ENCODE measurements at regions not wholly inside any gene's neighbourhood (a gene's known extent, or its start where the extent isn't known, plus 50 kb on each side); places are given as distances from the start of the nearest gene placed in this dataset.

GRCh38 chr14:101030586-101030985 is 127.1 kb upstream of the RTL1 start:
- H3K36me3 ChIP-seq (ENCODE audit: control insufficient read depth, insufficient read depth, low read length), result no peaks in the 10 kb centered on the region
- no peak overlapping the region for H3K4me3 ChIP-seq (ENCODE audit: low read depth, low read length)
- DNase-seq (ENCODE audit: low read depth), result no peak
- peaks cover 2% of the 10 kb centered on the region for H3K27me3 ChIP-seq (ENCODE audit: control insufficient read depth, insufficient read depth, low read length)
- TF ChIP-seq, protein P1, sequence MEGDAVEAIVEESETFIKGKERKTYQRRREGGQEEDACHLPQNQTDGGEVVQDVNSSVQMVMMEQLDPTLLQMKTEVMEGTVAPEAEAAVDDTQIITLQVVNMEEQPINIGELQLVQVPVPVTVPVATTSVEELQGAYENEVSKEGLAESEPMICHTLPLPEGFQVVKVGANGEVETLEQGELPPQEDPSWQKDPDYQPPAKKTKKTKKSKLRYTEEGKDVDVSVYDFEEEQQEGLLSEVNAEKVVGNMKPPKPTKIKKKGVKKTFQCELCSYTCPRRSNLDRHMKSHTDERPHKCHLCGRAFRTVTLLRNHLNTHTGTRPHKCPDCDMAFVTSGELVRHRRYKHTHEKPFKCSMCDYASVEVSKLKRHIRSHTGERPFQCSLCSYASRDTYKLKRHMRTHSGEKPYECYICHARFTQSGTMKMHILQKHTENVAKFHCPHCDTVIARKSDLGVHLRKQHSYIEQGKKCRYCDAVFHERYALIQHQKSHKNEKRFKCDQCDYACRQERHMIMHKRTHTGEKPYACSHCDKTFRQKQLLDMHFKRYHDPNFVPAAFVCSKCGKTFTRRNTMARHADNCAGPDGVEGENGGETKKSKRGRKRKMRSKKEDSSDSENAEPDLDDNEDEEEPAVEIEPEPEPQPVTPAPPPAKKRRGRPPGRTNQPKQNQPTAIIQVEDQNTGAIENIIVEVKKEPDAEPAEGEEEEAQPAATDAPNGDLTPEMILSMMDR (IDR thresholded peaks at IDR 0.05; ENCODE audit: insufficient read depth, low read length, poor library complexity, severe bottlenecking), result no peak

DNA sequence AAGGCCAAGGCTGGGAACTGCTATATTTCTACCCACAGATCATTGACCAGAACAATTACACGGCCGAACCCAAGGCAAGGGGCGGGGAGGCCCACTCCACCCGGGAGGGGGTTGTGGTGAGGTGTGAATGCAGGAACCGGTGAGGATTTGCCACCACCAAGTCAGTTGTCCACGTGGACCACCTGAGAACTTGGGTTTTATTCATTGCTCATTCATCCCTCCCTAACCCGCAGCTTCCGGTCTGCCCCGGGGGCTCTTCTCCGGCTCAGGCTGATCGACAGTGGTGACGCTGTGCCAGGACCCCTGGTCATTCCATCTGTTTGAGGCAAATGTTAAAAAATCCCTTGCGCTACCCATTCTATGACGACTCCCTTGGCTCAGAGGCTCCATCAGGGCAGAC is 127.7 kb upstream of the RTL1 start:
- TF ChIP-seq, protein P1 (IDR thresholded peaks at IDR 0.05; ENCODE audit: insufficient read depth, low read length, poor library complexity, severe bottlenecking), result no peak
- no peak overlapping the region for H3K4me3 ChIP-seq (ENCODE audit: low read depth, low read length)
- no peaks in the 10 kb centered on the region for H3K27me3 ChIP-seq (ENCODE audit: control insufficient read depth, insufficient read depth, low read length)
- no peak for DNase-seq (ENCODE audit: low read depth)
- H3K36me3 ChIP-seq (ENCODE audit: control insufficient read depth, insufficient read depth, low read length), result no peaks in the 10 kb centered on the region

DNA sequence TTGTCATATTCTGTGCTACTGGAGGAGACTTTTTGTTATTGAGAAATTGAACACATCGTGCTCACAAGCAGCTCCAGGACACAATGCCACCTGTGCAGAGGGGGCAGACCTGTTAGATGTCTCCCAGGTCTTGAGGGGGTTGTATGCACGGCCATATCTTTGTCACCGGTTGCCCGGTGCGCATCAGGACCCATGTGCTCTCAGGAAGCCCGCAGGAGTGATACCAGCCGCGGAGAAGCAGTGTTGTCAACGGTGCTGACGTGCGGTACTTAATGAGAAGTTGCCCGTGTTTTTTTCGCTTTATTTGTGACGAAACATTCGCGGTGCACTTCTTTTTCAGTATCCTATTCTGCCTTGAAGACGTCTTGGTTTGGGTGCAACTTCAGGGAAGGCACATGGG is 128.2 kb upstream of the RTL1 start:
- Histone ChIP-seq H3K27me3 (ENCODE audit: control insufficient read depth, insufficient read depth, low read length) (no peaks in the 10 kb centered on the region), H3K4me3 (ENCODE audit: low read depth, low read length) (no peak overlapping the region), H3K36me3 (ENCODE audit: control insufficient read depth, insufficient read depth, low read length) (no peaks in the 10 kb centered on the region)
- TF ChIP-seq, protein P1 (IDR thresholded peaks at IDR 0.05; ENCODE audit: insufficient read depth, low read length, poor library complexity, severe bottlenecking), result no peak
- DNase-seq (ENCODE audit: low read depth), result no peak

GRCh38 chr14:101032433-101032832 is 128.9 kb upstream of the RTL1 start:
- DNase-seq (ENCODE audit: low read depth), result no peak
- H3K36me3 ChIP-seq (ENCODE audit: control insufficient read depth, insufficient read depth, low read length), result no peaks in the 10 kb centered on the region
- H3K4me3 ChIP-seq (ENCODE audit: low read depth, low read length), result no peak overlapping the region
- no peaks in the 10 kb centered on the region for H3K27me3 ChIP-seq (ENCODE audit: control insufficient read depth, insufficient read depth, low read length)
- TF ChIP-seq, protein P1 (IDR thresholded peaks at IDR 0.05; ENCODE audit: insufficient read depth, low read length, poor library complexity, severe bottlenecking), result no peak

- TF ChIP-seq, protein P1 (IDR thresholded peaks at IDR 0.05; ENCODE audit: insufficient read depth, low read length, poor library complexity, severe bottlenecking), result no peak
- Histone ChIP-seq H3K36me3 (ENCODE audit: control insufficient read depth, insufficient read depth, low read length) (no peaks in the 10 kb centered on the region), H3K4me3 (ENCODE audit: low read depth, low read length) (no peak overlapping the region)
Observed at GRCh38 chr14:101033006-101033405, 129.5 kb upstream of the RTL1 start.

GRCh38 chr14:101033446-101034165 is 130.1 kb upstream of the RTL1 start:
- Histone ChIP-seq H3K36me3 (ENCODE audit: control insufficient read depth, insufficient read depth, low read length) (no peaks in the 10 kb centered on the region), H3K27me3 (ENCODE audit: control insufficient read depth, insufficient read depth, low read length) (no peaks in the 10 kb centered on the region), H3K4me3 (ENCODE audit: low read depth, low read length) (no peak overlapping the region)
- TF ChIP-seq, protein P1 (IDR thresholded peaks at IDR 0.05; ENCODE audit: insufficient read depth, low read length, poor library complexity, severe bottlenecking), result no peak
- DNase-seq (ENCODE audit: low read depth), result no peak

More at GRCh38 chr14:101033006-101033405, 129.5 kb upstream of the RTL1 start:
- H3K27me3 ChIP-seq (ENCODE audit: control insufficient read depth, insufficient read depth, low read length), result no peaks in the 10 kb centered on the region
- no peak for DNase-seq (ENCODE audit: low read depth)

Measured in kidney epithelial cell (primary cell).